K562 (cell line): ENCODE measurements at regions not wholly inside any gene's neighbourhood (a gene's known extent, or its start where the extent isn't known, plus 50 kb on each side); places are given as distances from the start of the nearest gene placed in this dataset.

Source experiments
- ATAC-seq: fragments of 200-7000 bp; cut with Tn5 transposase; 3 replicates; pipeline ENCODE4 v1.9.1; 2020; ENCODE audit warnings: moderate library complexity
- BruUV-seq: library from RNA; stranded (reverse); fragments of 400-500 nt; replicated peaks from 2 replicates; lab custom pipeline; 2021; lab: Mats Ljungman, UMichigan
- CTCF ChIA-PET: fragments of 300-600 bp; formaldehyde crosslinking; extraction: SDS; loops from one replicate; lab custom pipeline; 2021; ENCODE audit warnings: low intra/inter-chr PET ratio; lab: Yijun Ruan, JAX
- POLR2A ChIA-PET: fragments of 300-600, 350-650 bp; sonication (Branson Sonifier 250); formaldehyde crosslinking; extraction: SDS; loops from one replicate; lab custom pipeline; 2021; ENCODE audit warnings: antibody characterized with exemption, inconsistent platforms; lab: Yijun Ruan, JAX
- DNase-seq, 4 experiments: peaks; one replicate each; pipeline versions ENCODE4 v3.0.0 to v3.0.0-alpha.2; 2011 to 2018; ENCODE audit warnings: low spot score in 3 of 4, mixed read lengths in 3 of 4; ENCODE audit errors: extremely low read depth in 1 of 4
- FAIRE-seq: peaks from 2 replicates; lab custom pipeline; 2011; peaks lifted over from hg19 to GRCh38; lab: Jason Lieb, UNC
- H2AFZ ChIP-seq: 2 replicates; pipeline ENCODE4 v1.6.0; 2011; ENCODE audit warnings: low read depth, low read length, control low read depth, inconsistent platforms
- H3K27ac ChIP-seq: fragments of 200-600 bp; 3 replicates; pipeline ENCODE4 v1.8.0; 2011; ENCODE audit warnings: low read depth, mild to moderate bottlenecking, control low read depth, inconsistent platforms, low read length, moderate library complexity, mixed read lengths; ENCODE audit errors: extremely low read depth
- H3K27me3 ChIP-seq, 2 experiments: fragments of 300-600 bp in 1 of 2; 2 replicates in 1 of 2; 3 replicates in 1 of 2; pipeline versions ENCODE4 v1.6.0 to v1.8.0; 2011; ENCODE audit warnings: inconsistent platforms in 2 of 2, low read length in 2 of 2, mild to moderate bottlenecking in 1 of 2, mixed read lengths in 1 of 2, moderate library complexity in 1 of 2; ENCODE audit not compliant: control insufficient read depth in 2 of 2, insufficient read depth in 2 of 2
- H3K36me3 ChIP-seq: fragments of 300-600 bp; 3 replicates; pipeline ENCODE4 v1.8.0; 2011; ENCODE audit warnings: mild to moderate bottlenecking, low read length, inconsistent platforms; ENCODE audit not compliant: control insufficient read depth, insufficient read depth
- H3K4me1 ChIP-seq, 2 experiments: fragments of 200-600 bp in 1 of 2; replicated peaks in 1 of 2; 2 replicates in 1 of 2; 3 replicates in 1 of 2; pipeline versions ENCODE4 v1.5.1 to v1.8.0; 2011; ENCODE audit warnings: inconsistent platforms in 2 of 2, low read length in 2 of 2, mild to moderate bottlenecking in 1 of 2, mixed read lengths in 1 of 2, moderate library complexity in 1 of 2; ENCODE audit not compliant: control insufficient read depth in 2 of 2, insufficient read depth in 2 of 2
- H3K4me2 ChIP-seq: 2 replicates; pipeline ENCODE4 v1.6.1; 2011; ENCODE audit warnings: low read length, control low read depth, inconsistent platforms, mixed read lengths; ENCODE audit not compliant: insufficient read depth
- H3K4me3 ChIP-seq: fragments of 200-600 bp; sonication (generic), shearing (Covaris generic); 2 replicates; pipeline ENCODE4 v1.5.1; 2016; ENCODE audit warnings: control low read depth, inconsistent platforms
- H3K79me2 ChIP-seq: fragments of 200-600 bp; 3 replicates; pipeline ENCODE4 v1.8.0; 2011; ENCODE audit warnings: low read length, inconsistent platforms; ENCODE audit not compliant: control insufficient read depth, insufficient read depth
- H3K9ac ChIP-seq, 2 experiments: 2 replicates each; pipeline versions ENCODE4 v1.6.0 to v1.6.1; 2011; ENCODE audit warnings: low read depth in 2 of 2, low read length in 2 of 2, control low read depth in 1 of 2, inconsistent platforms in 1 of 2, mild to moderate bottlenecking in 1 of 2, mixed read lengths in 1 of 2; ENCODE audit not compliant: insufficient read depth in 1 of 2
- H3K9me1 ChIP-seq: one replicate; pipeline ENCODE4 v1.6.0; 2011; ENCODE audit warnings: inconsistent platforms, mild to moderate bottlenecking, low read length, moderate library complexity; ENCODE audit not compliant: control insufficient read depth, insufficient read depth
- H3K9me3 ChIP-seq: replicated peaks from 2 replicates; pipeline ENCODE4 v1.5.1; 2011; ENCODE audit warnings: low read depth, low read length, inconsistent platforms; ENCODE audit not compliant: control insufficient read depth, insufficient read depth
- H4K20me1 ChIP-seq: replicated peaks from 2 replicates; pipeline ENCODE4 v1.6.1; 2011; ENCODE audit warnings: low read length, inconsistent platforms, mixed read lengths; ENCODE audit not compliant: control insufficient read depth, insufficient read depth
- CBFA2T2 ChIP-seq: fragments of 450-650 bp; conservative IDR thresholded peaks from 2 replicates; pipeline ENCODE4 v1.6.1; 2017; ENCODE audit warnings: mild to moderate bottlenecking
- CREB1 ChIP-seq, 2 experiments: sonication (generic) in 1 of 2; formaldehyde crosslinking in 1 of 2; IDR thresholded peaks; 2 replicates each; pipeline versions ENCODE4 v1.6.1 to v1.8.0; 2012 to 2022; ENCODE audit warnings: inconsistent platforms in 1 of 2, mild to moderate bottlenecking in 1 of 2, missing genetic modification reagents in 1 of 2, moderate library complexity in 1 of 2
- DPF2 ChIP-seq: fragments of 450-650 bp; IDR thresholded peaks from 2 replicates; pipeline ENCODE4 v1.6.1; 2016
- EP400 ChIP-seq: fragments of 450-650 bp; IDR thresholded peaks from 2 replicates; pipeline ENCODE4 v1.6.1; 2017; ENCODE audit warnings: antibody characterized with exemption, mild to moderate bottlenecking, moderate library complexity
- NR3C1 ChIP-seq: sonication (generic); formaldehyde crosslinking; IDR thresholded peaks from 2 replicates; pipeline ENCODE4 v1.8.1; 2022; ENCODE audit warnings: missing genetic modification reagents
- SMARCA5 ChIP-seq: fragments of 450-650 bp; IDR thresholded peaks from 2 replicates; pipeline ENCODE4 v1.6.1; 2016
- TSC22D4 ChIP-seq: fragments of 450-650 bp; IDR thresholded peaks from 2 replicates; pipeline ENCODE4 v1.6.1; 2016; ENCODE audit warnings: missing genetic modification characterization, missing biosample characterization, control low read depth
- XRCC4 ChIP-seq: IDR thresholded peaks from one replicate; pipeline ENCODE4 v1.6.1; 2011; ENCODE audit not compliant: insufficient read depth, insufficient read length; ENCODE audit errors: extremely low read depth
- ZBTB8A ChIP-seq: fragments of 450-650 bp; IDR thresholded peaks from 2 replicates; pipeline ENCODE4 v1.6.1; 2018; ENCODE audit warnings: mild to moderate bottlenecking, moderate library complexity; ENCODE audit not compliant: partially characterized antibody
- ZNF311 ChIP-seq: fragments of 250-450 bp; sonication (Bioruptor Pico); IDR thresholded peaks from 2 replicates; pipeline ENCODE4 v1.4.0; 2020; ENCODE audit warnings: mild to moderate bottlenecking, moderate library complexity
- ZNF324 ChIP-seq: fragments of 250-450 bp; sonication (Bioruptor Pico); IDR thresholded peaks from 2 replicates; pipeline ENCODE4 v1.4.0; 2020; ENCODE audit warnings: mild to moderate bottlenecking
- ZSCAN32 ChIP-seq: fragments of 450-650 bp; formaldehyde crosslinking; IDR thresholded peaks from 2 replicates; pipeline ENCODE4 v1.4.0; 2020; ENCODE audit warnings: mild to moderate bottlenecking, moderate library complexity
- WGBS: fragments of 100-300 bp; shearing (Covaris generic); methylation state at CpG from one replicate; pipeline ENCODE4 v1.1.6; 2016; ENCODE audit warnings: low coverage, mixed read lengths; ENCODE audit not compliant: insufficient coverage; ENCODE audit errors: missing lambda C conversion rate; 5-methylcytosine and 5-hydroxymethylcytosine counted together
- in situ Hi-C: fragments of 300-500 bp; cut with MboI; formaldehyde crosslinking; loops from 4 replicates; pipeline ENCODE4 v1.15.0; 2018; ENCODE audit warnings: inconsistent platforms, mixed read lengths
- intact Hi-C: fragments of 100-400 bp; cut with micrococcal nuclease; formaldehyde crosslinking; loops from 2 replicates; pipeline ENCODE4 v1.14.2; 2022

DNA sequence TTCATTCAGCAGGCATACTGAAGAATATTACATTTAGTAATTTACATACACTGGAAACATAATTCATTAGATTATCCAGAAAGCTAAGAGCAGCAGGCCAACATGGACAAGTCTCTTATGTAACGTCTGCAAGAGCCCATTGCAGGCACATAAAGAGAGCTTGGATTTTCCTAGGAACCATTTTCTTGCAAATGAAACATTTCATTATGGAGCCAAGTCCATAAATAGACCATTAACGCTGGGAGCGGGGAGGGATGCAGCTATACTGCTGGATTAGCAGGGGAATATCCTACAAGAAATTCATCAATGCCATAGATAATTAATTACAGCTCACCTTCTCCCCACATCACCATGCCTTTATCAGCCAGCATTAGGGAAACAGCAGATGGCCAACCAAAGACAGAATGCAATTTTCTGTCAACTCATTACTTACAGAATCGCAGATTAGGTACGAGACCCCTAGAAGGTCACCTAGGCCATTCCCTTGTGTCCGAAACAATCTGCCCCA is 170.4 kb downstream of the C1D start:
- TF ChIP-seq CBFA2T2 = no peak
- no peak for TF ChIP-seq DPF2
- no peak for TF ChIP-seq EP400
- no peak for TF ChIP-seq TSC22D4 (tag)
- no peak for TF ChIP-seq NR3C1
- TF ChIP-seq CREB1 (IDR thresholded peaks at IDR 0.05) = no peak
- TF ChIP-seq CREB1 (CRISPR knock-in tag; IDR thresholded peaks at IDR 0.05) = no peak
- no peak for TF ChIP-seq SMARCA5
- no peak for TF ChIP-seq ZSCAN32
- TF ChIP-seq ZBTB8A = no peak
- TF ChIP-seq ZNF311 = no peak
- no peak for TF ChIP-seq XRCC4
- TF ChIP-seq ZNF324 (CRISPR knock-in tag) = no peak
- no peak for ATAC-seq
- no peak for FAIRE-seq
- Histone ChIP-seq H3K79me2 (no peaks in the 10 kb centered on the region), H3K36me3 (no peaks in the 10 kb centered on the region), H3K9ac (no peak overlapping the region), H3K27ac (no peak overlapping the region), H3K9me3 (no peaks in the 10 kb centered on the region), H3K4me2 (no peak overlapping the region), H3K9me1 (no peaks in the 10 kb centered on the region), H3K27me3 (peaks cover 5 to 7% of the 10 kb centered on the region in 2 experiments; a peak in 3 of 5 replicates), H3K4me3 (no peak overlapping the region), H4K20me1 (no peaks in the 10 kb centered on the region), H3K4me1 (no peaks in the 10 kb centered on the region), H2AFZ (no peak overlapping the region)
- in situ Hi-C loops = no loop called here
- ChIA-PET CTCF (no interaction called here), POLR2A (interaction anchor here (0.6 kb wide), 1 partner anchor 37 kb away, joined by 3 read pairs; no protein-coding TSS in a partner anchor)
- DNase-seq = no peak
- intact Hi-C loops = no loop called here
- 0% methylated on average over 6 of the region's 6 CpGs for WGBS
- no TSS peak for BruUV-seq
